ENCODE measurements at regions not wholly inside any gene's neighbourhood (a gene's known extent, or its start where the extent isn't known, plus 50 kb on each side); places are given as distances from the start of the nearest gene placed in this dataset.

- Histone ChIP-seq H3K27ac (no peak overlapping the region), H3K4me1 (no peaks in the 10 kb centered on the region), H3K9me3 (no peaks in the 10 kb centered on the region), H3K36me3 (no peaks in the 10 kb centered on the region), H3K27me3 (no peaks in the 10 kb centered on the region), H3K4me3 (no peak overlapping the region)
- TF ChIP-seq, protein P1, sequence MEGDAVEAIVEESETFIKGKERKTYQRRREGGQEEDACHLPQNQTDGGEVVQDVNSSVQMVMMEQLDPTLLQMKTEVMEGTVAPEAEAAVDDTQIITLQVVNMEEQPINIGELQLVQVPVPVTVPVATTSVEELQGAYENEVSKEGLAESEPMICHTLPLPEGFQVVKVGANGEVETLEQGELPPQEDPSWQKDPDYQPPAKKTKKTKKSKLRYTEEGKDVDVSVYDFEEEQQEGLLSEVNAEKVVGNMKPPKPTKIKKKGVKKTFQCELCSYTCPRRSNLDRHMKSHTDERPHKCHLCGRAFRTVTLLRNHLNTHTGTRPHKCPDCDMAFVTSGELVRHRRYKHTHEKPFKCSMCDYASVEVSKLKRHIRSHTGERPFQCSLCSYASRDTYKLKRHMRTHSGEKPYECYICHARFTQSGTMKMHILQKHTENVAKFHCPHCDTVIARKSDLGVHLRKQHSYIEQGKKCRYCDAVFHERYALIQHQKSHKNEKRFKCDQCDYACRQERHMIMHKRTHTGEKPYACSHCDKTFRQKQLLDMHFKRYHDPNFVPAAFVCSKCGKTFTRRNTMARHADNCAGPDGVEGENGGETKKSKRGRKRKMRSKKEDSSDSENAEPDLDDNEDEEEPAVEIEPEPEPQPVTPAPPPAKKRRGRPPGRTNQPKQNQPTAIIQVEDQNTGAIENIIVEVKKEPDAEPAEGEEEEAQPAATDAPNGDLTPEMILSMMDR (IDR thresholded peaks at IDR 0.05) = no peak
- TF ChIP-seq POLR2A (IDR thresholded peaks at IDR 0.05) = no peak
- TF ChIP-seq EP300 (IDR thresholded peaks at IDR 0.05) = no peak
- TF ChIP-seq POLR2AphosphoS5 (IDR thresholded peaks at IDR 0.05) = no peak
- intact Hi-C loops (cut with DNase I; ENCODE audit: low total_unique reads) = no loop called here
- DNase-seq = no peak
Measured at GRCh38 chr10:61559615-61560014, 103.1 kb upstream of the CABCOCO1 start.

DNA sequence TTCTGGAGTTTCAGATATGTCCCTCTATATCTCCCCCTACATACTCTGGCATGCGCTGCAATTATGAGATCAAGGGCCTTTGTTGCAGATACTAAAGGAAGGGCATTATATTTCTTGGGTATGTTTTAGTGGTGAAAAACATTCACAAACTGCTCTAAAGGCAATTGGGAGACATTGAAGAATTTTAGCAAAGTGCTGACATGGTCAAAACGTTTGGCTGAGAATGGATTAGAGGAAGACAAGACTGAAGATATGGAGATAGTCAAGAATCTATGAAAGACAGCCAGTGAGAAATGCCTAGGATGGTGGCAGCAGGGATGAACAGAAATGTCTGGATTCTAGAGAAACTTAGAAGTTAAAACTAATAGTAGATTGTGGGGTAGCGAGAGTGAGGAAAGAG lies 104.5 kb upstream of the CABCOCO1 start:
- Histone ChIP-seq H3K27ac (no peak overlapping the region), H3K36me3 (no peaks in the 10 kb centered on the region), H3K4me1 (no peaks in the 10 kb centered on the region), H3K4me3 (no peak overlapping the region), H3K9me3 (no peaks in the 10 kb centered on the region), H3K27me3 (no peaks in the 10 kb centered on the region)
- TF ChIP-seq, protein P1 (IDR thresholded peaks at IDR 0.05) = no peak
- TF ChIP-seq POLR2AphosphoS5 (IDR thresholded peaks at IDR 0.05) (no peak), EP300 (IDR thresholded peaks at IDR 0.05) (no peak), POLR2A (IDR thresholded peaks at IDR 0.05) (no peak)
- no peak for DNase-seq
- 82 to 89% (median 85%) methylated on average over 3 of the region's 3 CpGs for WGBS, 5 donors
- intact Hi-C loops (cut with DNase I; ENCODE audit: low total_unique reads) = no loop called here

- Histone ChIP-seq H3K4me3 (no peak overlapping the region), H3K36me3 (no peaks in the 10 kb centered on the region), H3K27me3 (no peaks in the 10 kb centered on the region), H3K27ac (no peak overlapping the region), H3K4me1 (no peaks in the 10 kb centered on the region), H3K9me3 (no peaks in the 10 kb centered on the region)
- 90 to 97% (median 95%) methylated on average over 5 of the region's 5 CpGs for WGBS, 5 donors
- no peak for DNase-seq
- intact Hi-C loops (cut with DNase I; ENCODE audit: low total_unique reads) = no loop called here
- TF ChIP-seq EP300 (IDR thresholded peaks at IDR 0.05) (no peak), POLR2AphosphoS5 (IDR thresholded peaks at IDR 0.05) (no peak), POLR2A (IDR thresholded peaks at IDR 0.05) (no peak)
- TF ChIP-seq, protein P1 (IDR thresholded peaks at IDR 0.05) = no peak
Measured at GRCh38 chr10:61554925-61555324, 101.7 kb upstream of the TMEM26 start.

DNA sequence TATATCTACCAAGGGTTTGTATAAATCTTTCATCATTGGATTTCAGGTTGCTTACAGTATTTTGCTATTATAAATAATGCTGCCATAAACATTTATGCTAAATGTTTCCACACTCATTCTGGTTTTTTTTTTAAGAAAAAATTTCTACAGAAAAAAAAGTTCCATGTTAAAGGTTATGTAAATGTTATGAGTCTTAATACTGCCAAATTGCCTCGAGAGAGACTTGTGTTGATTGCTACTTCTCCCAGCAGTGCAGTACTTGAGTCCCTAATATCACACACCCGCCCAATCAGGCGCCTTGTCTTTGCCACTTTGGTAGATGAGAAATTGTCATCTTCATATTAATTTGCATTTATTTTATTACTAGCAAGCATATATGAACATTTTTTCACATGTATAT lies 96.7 kb upstream of the TMEM26 start:
- H3K36me3 ChIP-seq = no peaks in the 10 kb centered on the region
- WGBS, 5 donors = 42 to 68% (median 48%) methylated on average over 3 of the region's 3 CpGs
- H3K4me3 ChIP-seq = no peak overlapping the region

More for the DNA sequence above, 96.7 kb upstream of the TMEM26 start:
- no peaks in the 10 kb centered on the region for H3K4me1 ChIP-seq
- no peak for DNase-seq
- no peak overlapping the region for H3K27ac ChIP-seq
- TF ChIP-seq POLR2A (IDR thresholded peaks at IDR 0.05) = no peak
- no peak for TF ChIP-seq POLR2AphosphoS5 (IDR thresholded peaks at IDR 0.05)
- no peak for TF ChIP-seq EP300 (IDR thresholded peaks at IDR 0.05)
- TF ChIP-seq, protein P1 (IDR thresholded peaks at IDR 0.05) = no peak
- intact Hi-C loops (cut with DNase I; ENCODE audit: low total_unique reads) = no loop called here
- no peaks in the 10 kb centered on the region for H3K27me3 ChIP-seq
- no peaks in the 10 kb centered on the region for H3K9me3 ChIP-seq

All from stomach (tissue), 8 donors.